GM12891 (cell line): ENCODE measurements at regions not wholly inside any gene's neighbourhood (a gene's known extent, or its start where the extent isn't known, plus 50 kb on each side); places are given as distances from the start of the nearest gene placed in this dataset.
"Not testable (repeated sequence)": the region's sequence is repeated elsewhere in the genome, so short reads cannot be mapped to it uniquely, and the experiment has no call there.

Source experiments
- DNase-seq: peaks from one replicate; pipeline ENCODE4 v3.0.0; 2011; ENCODE audit warnings: low spot score; ENCODE audit not compliant: insufficient read length
- FAIRE-seq: peaks from 2 replicates; lab custom pipeline; 2011; peaks lifted over from hg19 to GRCh38; lab: Jason Lieb, UNC
- PAX5 ChIP-seq: IDR thresholded peaks from 2 replicates; pipeline ENCODE4 v1.6.1; 2011; ENCODE audit warnings: low read length, moderate library complexity, mild to moderate bottlenecking; ENCODE audit not compliant: insufficient read depth, severe bottlenecking
- POLR2A ChIP-seq: IDR thresholded peaks from 2 replicates; pipeline ENCODE4 v1.6.1; 2011; ENCODE audit warnings: low read depth, low read length, control low read depth
- POLR2AphosphoS5 ChIP-seq: IDR thresholded peaks from 2 replicates; pipeline ENCODE4 v1.6.1; 2011; ENCODE audit warnings: low read depth, low read length, control low read depth
- POU2F2 ChIP-seq: IDR thresholded peaks from 2 replicates; pipeline ENCODE4 v1.6.1; 2011; ENCODE audit warnings: low read depth, mild to moderate bottlenecking, control low read depth, low read length, moderate library complexity
- SPI1 ChIP-seq: IDR thresholded peaks from 2 replicates; pipeline ENCODE4 v1.6.1; 2011; ENCODE audit warnings: low read depth, low read length, control low read depth
- TAF1 ChIP-seq: IDR thresholded peaks from 2 replicates; pipeline ENCODE4 v1.6.1; 2011; ENCODE audit warnings: low read depth, low read length, control low read depth

DNA sequence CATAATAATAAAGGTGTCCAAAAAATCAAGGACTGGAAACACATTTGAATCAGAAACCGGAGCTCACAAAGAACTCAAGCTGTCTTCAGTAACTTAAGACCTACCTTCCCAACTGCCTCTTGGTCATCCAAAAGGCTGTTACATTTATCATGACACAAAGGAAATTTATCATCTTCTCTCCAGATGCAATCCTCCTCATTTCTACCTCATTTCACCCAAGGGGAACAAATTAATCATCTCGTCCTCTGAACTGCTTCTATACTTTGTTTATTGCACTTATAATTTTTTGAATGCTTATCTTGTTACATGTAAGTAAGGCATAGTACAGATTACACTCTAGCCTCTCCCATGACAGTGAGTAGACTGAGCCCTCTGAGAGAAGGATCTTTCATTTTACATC is 105.1 kb upstream of the RGPD4 start:
- DNase-seq: no peak
- FAIRE-seq: no peak
- TF ChIP-seq TAF1 (no peak), POLR2AphosphoS5 (no peak), POLR2A (no peak), POU2F2 (no peak), PAX5 (no peak), SPI1 (no peak)

DNA sequence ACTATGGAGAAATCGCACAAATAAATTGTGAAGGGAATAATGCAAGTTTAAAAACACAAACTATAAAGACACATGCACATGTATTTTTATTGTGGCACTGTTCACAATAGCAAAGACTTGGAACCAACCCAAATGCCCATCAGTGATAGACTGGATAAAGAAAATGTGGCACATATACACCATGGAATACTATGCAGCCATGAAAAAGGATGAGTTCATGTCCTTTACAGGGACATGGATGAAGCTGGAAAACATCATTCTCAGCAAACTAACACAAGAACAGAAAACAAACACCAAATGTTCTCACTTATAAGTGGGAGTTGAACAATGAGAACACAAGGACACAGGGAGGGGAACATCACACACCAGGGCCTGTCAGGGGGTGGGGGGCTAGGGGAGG is 100.9 kb upstream of the RGPD4 start:
- FAIRE-seq, DNase-seq: not testable (repeated sequence)

DNA sequence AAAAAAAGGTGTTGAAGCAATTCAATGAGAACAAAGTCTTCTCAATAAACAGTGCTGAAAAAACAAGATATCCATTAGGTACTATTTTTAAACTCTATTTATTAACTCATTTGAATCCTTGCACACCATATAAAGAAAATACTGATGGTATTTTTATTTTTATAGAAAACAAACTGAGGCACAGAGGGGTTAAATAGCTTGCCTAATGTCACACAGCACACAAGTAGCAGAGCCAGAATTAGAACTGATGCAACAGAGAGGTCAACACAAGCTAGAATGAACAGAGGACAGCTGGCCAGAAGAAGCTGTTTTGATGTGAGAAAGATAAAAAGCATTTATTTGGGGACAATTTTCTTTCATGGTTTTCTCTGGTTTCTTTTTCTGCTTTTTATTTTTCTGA is 99.4 kb upstream of the RGPD4 start:
- TF ChIP-seq SPI1 (no peak), POLR2AphosphoS5 (no peak), POU2F2 (no peak), PAX5 (no peak), POLR2A (no peak), TAF1 (no peak)
- DNase-seq (no peak), FAIRE-seq (no peak)

DNA sequence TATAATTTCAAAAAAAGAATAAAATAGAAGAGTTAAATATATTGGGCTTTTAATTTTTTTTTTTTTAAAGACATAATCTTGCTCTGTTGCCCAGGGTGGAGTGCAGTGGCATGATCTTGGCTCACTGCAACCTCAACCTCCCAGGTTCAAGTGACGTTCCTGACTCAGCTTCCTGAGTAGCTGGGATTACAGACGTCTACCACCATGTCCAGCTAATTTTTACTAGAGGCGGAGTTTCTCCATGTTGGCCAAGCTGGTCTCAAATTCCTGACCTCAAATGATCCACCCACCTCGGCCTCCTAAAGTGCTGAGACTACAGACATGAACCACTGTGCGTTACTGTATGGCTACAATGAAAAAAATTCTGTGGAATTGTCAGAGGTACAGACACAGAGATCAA is 98.1 kb upstream of the RGPD4 start:
- TF ChIP-seq TAF1 (no peak), POLR2A (no peak), PAX5 (no peak)
- DNase-seq: no peak
- no peak for FAIRE-seq

DNA sequence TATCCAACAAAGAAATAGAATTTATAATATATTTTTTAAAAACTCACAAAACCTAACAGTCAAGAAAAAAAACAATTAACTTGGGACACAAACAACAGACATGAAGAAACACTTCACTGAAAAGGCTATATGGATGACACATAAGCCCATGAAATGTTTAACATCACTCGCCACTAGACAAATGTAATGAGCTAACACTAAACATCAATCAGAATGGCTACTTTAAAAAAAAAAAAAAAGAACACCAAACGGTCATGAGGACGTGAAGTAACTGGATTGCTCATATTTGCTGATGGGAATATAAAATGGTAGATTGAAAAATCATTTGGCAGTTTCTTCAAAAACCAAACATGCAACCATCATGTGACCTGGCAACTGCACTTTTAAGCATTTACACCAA is 97.3 kb upstream of the RGPD4 start:
- TF ChIP-seq POLR2AphosphoS5 (no peak), SPI1 (no peak), POLR2A (no peak), POU2F2 (no peak), TAF1 (no peak), PAX5 (no peak)
- DNase-seq: no peak
- FAIRE-seq: no peak

DNA sequence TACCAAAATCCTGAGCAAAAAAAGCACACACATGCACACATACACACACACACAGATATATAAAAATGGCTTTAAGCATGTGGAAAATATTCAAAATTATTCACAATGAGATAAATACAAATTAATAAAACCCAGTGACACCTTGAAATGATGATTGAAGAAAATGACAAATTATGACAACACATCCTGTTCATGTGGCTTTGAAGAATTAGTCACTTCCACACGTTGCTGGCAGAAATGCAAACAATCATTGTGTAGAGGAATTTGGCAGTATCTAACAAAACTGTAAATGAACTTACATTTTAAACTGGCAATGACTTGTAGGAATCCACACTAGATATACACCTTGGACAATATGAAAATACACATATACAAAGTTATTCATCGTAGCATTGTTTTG is 95.8 kb upstream of the RGPD4 start:
- no peak for FAIRE-seq

DNA sequence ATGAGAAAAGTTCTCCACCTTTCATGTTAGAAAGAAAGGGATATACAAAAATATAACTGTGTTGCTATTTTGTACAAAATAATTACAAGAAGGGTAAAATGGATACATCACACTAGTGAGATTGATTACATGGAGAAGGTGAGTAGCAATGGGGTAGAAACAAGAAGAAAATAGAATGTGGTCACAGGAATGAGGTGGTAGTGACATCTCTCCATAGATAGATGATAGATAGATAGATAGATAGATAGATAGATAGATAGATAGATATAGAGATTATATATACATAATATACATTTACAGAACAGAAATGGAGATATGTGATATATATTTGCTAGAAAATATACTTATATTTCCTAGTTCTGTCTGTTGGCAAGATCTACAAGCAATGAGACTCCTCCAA is 95.3 kb upstream of the RGPD4 start:
- no peak for FAIRE-seq
- no peak for TF ChIP-seq POLR2AphosphoS5
- no peak for DNase-seq

More for the DNA sequence above, 95.8 kb upstream of the RGPD4 start:
- TF ChIP-seq POLR2AphosphoS5 (no peak), POU2F2 (no peak), TAF1 (no peak), PAX5 (no peak), POLR2A (no peak), SPI1 (no peak)
- no peak for DNase-seq

DNA sequence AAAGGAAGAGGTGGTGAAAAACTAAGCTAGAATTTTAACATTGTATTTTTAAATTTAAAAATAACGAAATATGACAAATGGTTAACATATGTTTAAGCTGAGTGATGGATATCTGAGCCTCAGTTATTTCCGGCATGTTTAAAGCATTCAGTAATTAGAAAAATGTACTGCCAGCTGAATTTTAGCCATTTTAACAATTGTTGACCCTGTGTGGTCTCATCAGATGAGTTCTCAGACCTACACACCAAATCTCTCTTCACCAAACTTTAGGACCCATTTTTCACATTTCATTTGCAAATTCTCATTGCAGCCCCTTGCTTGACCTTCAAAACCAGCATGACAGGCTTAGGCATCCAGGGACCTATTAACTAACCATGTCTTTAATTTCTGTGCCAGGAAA is 91.5 kb upstream of the RGPD4 start:
- FAIRE-seq: no peak
- no peak for TF ChIP-seq POLR2A
- no peak for TF ChIP-seq PAX5
- no peak for TF ChIP-seq POLR2AphosphoS5
- no peak for TF ChIP-seq POU2F2
- no peak for TF ChIP-seq SPI1
- TF ChIP-seq TAF1: no peak
- DNase-seq: no peak

DNA sequence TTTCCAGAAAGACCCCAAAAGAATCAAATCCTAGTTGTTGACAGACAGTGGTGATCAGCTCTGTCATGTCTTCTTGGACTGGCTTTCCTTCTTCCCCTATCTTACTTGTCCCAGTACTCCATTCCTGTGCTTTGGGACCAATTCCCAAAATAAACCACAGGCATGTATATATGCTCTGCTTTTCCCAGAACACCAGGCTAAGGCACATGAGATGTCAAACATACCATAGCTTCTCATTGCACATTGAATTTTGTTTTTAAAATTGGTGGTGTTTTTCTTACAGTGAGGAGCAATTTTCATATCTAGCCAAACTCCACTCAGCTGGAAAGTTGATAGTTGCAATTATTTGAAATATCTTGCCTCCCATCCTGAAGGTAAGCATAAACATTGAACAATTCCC is 88.9 kb upstream of the RGPD4 start:
- FAIRE-seq: no peak

DNA sequence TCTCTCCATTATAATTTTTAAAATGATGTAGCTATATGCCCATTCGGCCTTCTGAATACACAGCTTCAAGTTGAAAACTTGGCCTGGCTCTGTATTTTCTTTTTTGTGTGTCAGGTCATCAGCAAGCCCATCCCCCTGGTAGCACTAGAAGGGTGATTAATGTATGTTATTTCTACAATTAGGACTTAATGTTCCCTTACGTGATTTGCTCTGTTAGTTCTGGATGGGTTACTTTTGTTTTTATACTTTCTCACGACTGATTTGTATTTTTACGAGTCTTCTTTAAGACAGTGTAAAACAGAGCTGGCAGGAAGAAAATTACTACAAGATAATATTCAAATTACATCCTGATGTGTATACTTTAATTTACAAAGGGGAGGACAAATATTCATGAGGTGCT is 88.4 kb upstream of the RGPD4 start:
- DNase-seq (no peak), FAIRE-seq (no peak)
- no peak for TF ChIP-seq POLR2A
- no peak for TF ChIP-seq PAX5

More for the DNA sequence above, 88.9 kb upstream of the RGPD4 start:
- no peak for TF ChIP-seq PAX5
- no peak for TF ChIP-seq POU2F2
- TF ChIP-seq SPI1: no peak
- no peak for TF ChIP-seq TAF1
- no peak for TF ChIP-seq POLR2A
- TF ChIP-seq POLR2AphosphoS5: no peak
- DNase-seq: no peak

DNA sequence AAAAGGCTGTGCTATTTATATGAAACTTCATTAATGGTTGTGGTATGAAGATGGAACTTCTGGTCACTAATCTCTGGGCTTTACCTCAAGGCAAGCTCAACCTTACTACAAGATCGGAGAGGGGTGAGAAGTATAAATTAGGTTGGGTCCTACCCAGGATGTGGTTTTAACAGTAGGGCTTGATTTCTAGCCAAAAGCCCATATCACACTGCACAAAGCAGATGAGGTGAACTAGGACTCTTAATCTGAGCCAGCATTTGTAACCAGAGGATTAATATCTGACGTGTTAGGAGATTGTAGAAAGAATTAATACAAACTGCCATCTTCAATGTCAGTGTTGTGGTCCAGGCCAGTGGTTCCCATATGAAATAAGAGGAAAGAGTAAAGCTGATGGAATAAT is 86.4 kb upstream of the RGPD4 start:
- no peak for FAIRE-seq
- no peak for DNase-seq
- no peak for TF ChIP-seq SPI1
- TF ChIP-seq POLR2AphosphoS5: no peak
- TF ChIP-seq POLR2A: no peak
- TF ChIP-seq TAF1: no peak
- TF ChIP-seq POU2F2: no peak
- TF ChIP-seq PAX5: no peak
